ENCODE measurements at regions not wholly inside any gene's neighbourhood (a gene's known extent, or its start where the extent isn't known, plus 50 kb on each side); places are given as distances from the start of the nearest gene placed in this dataset.

DNA sequence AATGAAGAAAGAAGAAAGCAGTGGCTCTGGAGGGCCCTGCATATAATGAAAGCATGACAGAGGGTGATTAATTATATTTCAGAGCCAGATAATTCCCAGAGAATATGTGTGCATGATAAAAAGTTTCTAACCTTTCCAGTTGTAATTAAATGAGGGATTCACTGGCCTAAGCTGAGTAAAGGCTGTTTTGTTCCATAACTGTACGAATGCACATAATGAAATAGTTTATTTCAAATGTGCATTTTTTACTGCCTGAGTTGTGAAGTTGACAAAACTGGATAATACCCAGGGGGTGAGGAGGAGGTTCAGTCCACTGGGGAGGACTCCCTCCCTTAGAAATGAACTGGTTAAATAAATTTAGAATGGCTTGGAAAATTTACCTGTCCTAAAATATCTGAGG lies 616.4 kb downstream of the TAFA4 start:
- Histone ChIP-seq H4K20me1 (replicated peaks; ENCODE audit: control insufficient read depth, extremely low read depth, insufficient read depth, low read length) (no peaks in the 10 kb centered on the region), H3K9me1 (replicated peaks; ENCODE audit: control insufficient read depth, extremely low read depth, insufficient read depth, low read length) (no peaks in the 10 kb centered on the region), H3K27me3 (ENCODE audit: control insufficient read depth in 2 of 2, insufficient read depth in 2 of 2, low read length in 2 of 2) (no peaks in the 10 kb centered on the region), H3K4me2 (ENCODE audit: insufficient read depth, low read length) (no peak overlapping the region), H3K27ac (ENCODE audit: insufficient read depth, low read depth, low read length) (no peak overlapping the region), H2AFZ (ENCODE audit: low read depth, low read length) (no peak overlapping the region), H3K9me3 (replicated peaks; ENCODE audit: control insufficient read depth, insufficient read depth, low read length) (peaks cover 5% of the 10 kb centered on the region), H3K4me1 (ENCODE audit: control insufficient read depth, extremely low read depth, insufficient read depth, low read length) (no peaks in the 10 kb centered on the region), H3K79me2 (ENCODE audit: control insufficient read depth, insufficient read depth, low read length) (no peaks in the 10 kb centered on the region), H3K4me3 (replicated peaks in 1 of 3; ENCODE audit: insufficient read depth in 1 of 3, low read depth in 1 of 3, low read length in 3 of 3) (no peak overlapping the region), H3K36me3 (ENCODE audit: control insufficient read depth in 2 of 2, extremely low read depth in 1 of 2, insufficient read depth in 2 of 2, low read length in 2 of 2) (no peaks in the 10 kb centered on the region), H3K9ac (replicated peaks; ENCODE audit: extremely low read depth, insufficient read depth, low read length) (no peak overlapping the region)
- BruUV-seq (replicated peaks), result no TSS peak
- intact Hi-C loops (cut with micrococcal nuclease), result no loop called here
- ChIA-PET CTCF (no interaction called here), POLR2A (no interaction called here)
- DNase-seq (ENCODE audit: low read depth, low spot score) (no peak), FAIRE-seq (no peak)
- TF ChIP-seq GATA2 (IDR thresholded peaks at IDR 0.05; ENCODE audit: insufficient read depth, insufficient read length, low read depth, low read length), result no peak
- dilution Hi-C loops (cut with MboI; ENCODE audit: extremely low pct_ligation_motif_present, low sequenced_read_pairs), result no loop called here

DNA sequence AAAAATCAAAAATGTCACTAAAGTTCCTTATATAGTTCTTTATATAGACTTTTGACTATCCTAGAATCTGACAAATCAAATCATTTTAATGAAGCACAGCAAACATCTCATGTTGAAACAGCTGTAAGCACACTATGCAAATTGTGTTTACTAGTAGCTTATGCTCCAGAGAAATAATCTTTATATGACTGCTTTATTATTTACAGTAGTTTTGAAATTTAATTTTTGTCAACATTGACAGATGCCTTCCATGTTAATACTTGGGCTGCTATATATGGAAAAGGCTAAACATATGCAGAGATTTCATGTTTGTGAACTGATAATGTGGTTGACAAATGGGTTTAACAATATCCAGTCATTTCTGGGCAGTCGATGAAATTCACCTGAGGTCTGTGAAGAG lies 616.8 kb downstream of the TAFA4 start:
- BruUV-seq (replicated peaks), result no TSS peak
- Histone ChIP-seq H3K36me3 (ENCODE audit: control insufficient read depth in 2 of 2, extremely low read depth in 1 of 2, insufficient read depth in 2 of 2, low read length in 2 of 2) (no peaks in the 10 kb centered on the region), H3K4me2 (ENCODE audit: insufficient read depth, low read length) (no peak overlapping the region), H3K79me2 (ENCODE audit: control insufficient read depth, insufficient read depth, low read length) (no peaks in the 10 kb centered on the region), H4K20me1 (replicated peaks; ENCODE audit: control insufficient read depth, extremely low read depth, insufficient read depth, low read length) (no peaks in the 10 kb centered on the region), H3K27ac (ENCODE audit: insufficient read depth, low read depth, low read length) (no peak overlapping the region), H3K4me1 (ENCODE audit: control insufficient read depth, extremely low read depth, insufficient read depth, low read length) (no peaks in the 10 kb centered on the region), H3K9ac (replicated peaks; ENCODE audit: extremely low read depth, insufficient read depth, low read length) (no peak overlapping the region), H3K9me1 (replicated peaks; ENCODE audit: control insufficient read depth, extremely low read depth, insufficient read depth, low read length) (no peaks in the 10 kb centered on the region), H2AFZ (ENCODE audit: low read depth, low read length) (no peak overlapping the region), H3K9me3 (replicated peaks; ENCODE audit: control insufficient read depth, insufficient read depth, low read length) (peaks cover 3% of the 10 kb centered on the region), H3K27me3 (ENCODE audit: control insufficient read depth in 2 of 2, insufficient read depth in 2 of 2, low read length in 2 of 2) (no peaks in the 10 kb centered on the region), H3K4me3 (replicated peaks in 1 of 3; ENCODE audit: insufficient read depth in 1 of 3, low read depth in 1 of 3, low read length in 3 of 3) (no peak overlapping the region)
- dilution Hi-C loops (cut with MboI; ENCODE audit: extremely low pct_ligation_motif_present, low sequenced_read_pairs) (no loop called here), intact Hi-C loops (cut with micrococcal nuclease) (no loop called here)
- FAIRE-seq (no peak), DNase-seq (ENCODE audit: low read depth, low spot score) (no peak)
- TF ChIP-seq FOS (IDR thresholded peaks at IDR 0.05; ENCODE audit: borderline replicate concordance, insufficient read depth, low read length), result no peak
- TF ChIP-seq GATA2 (IDR thresholded peaks at IDR 0.05; ENCODE audit: insufficient read depth, insufficient read length, low read depth, low read length), result no peak
- no peak for TF ChIP-seq MYC (IDR thresholded peaks at IDR 0.05; ENCODE audit: low read depth, low read length)
- TF ChIP-seq EZH2 (IDR thresholded peaks at IDR 0.05; ENCODE audit: borderline replicate concordance, low read depth, low read length, severe bottlenecking), result no peak
- ChIA-PET CTCF (no interaction called here), POLR2A (no interaction called here)

All from endothelial cell of umbilical vein (primary cell).